ENCODE measurements at regions not wholly inside any gene's neighbourhood (a gene's known extent, or its start where the extent isn't known, plus 50 kb on each side); places are given as distances from the start of the nearest gene placed in this dataset.
A peak's percentile ranks its signal among the peaks of the same experiment; 100 is the strongest.

DNA sequence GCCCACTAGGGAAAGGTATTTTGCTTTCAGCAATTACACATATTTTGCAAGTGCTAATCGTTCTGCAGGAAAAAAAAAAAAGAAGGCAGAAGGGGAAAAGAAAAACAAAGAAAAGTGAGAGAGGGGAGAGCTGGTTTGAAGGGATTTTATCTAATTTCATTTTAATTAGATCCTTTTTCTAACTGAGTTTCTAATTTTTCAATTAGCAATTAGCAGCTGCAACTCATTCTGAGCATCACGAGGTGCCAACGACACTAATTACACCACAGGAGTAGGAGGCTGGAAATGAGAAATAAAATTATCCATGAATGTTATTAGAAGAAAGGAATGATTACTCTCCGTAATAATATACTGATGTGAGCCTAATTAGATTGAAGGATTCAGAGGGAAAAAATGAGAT, 481.0 kb upstream of the CAMK1G start:
- Mint-ChIP-seq H3K36me3 (ENCODE audit: low read depth) (no peaks in the 10 kb centered on the region), H3K9me3 (ENCODE audit: low read depth) (no peaks in the 10 kb centered on the region), H3K4me3 (ENCODE audit: unreplicated experiment) (no peak overlapping the region), H3K4me1 (ENCODE audit: low read depth) (peaks cover 32% of the 10 kb centered on the region), H3K27ac (ENCODE audit: unreplicated experiment) (no peak overlapping the region), H3K27me3 (ENCODE audit: low read depth) (peaks cover 9% of the 10 kb centered on the region)
- TF ChIP-seq, protein P1, sequence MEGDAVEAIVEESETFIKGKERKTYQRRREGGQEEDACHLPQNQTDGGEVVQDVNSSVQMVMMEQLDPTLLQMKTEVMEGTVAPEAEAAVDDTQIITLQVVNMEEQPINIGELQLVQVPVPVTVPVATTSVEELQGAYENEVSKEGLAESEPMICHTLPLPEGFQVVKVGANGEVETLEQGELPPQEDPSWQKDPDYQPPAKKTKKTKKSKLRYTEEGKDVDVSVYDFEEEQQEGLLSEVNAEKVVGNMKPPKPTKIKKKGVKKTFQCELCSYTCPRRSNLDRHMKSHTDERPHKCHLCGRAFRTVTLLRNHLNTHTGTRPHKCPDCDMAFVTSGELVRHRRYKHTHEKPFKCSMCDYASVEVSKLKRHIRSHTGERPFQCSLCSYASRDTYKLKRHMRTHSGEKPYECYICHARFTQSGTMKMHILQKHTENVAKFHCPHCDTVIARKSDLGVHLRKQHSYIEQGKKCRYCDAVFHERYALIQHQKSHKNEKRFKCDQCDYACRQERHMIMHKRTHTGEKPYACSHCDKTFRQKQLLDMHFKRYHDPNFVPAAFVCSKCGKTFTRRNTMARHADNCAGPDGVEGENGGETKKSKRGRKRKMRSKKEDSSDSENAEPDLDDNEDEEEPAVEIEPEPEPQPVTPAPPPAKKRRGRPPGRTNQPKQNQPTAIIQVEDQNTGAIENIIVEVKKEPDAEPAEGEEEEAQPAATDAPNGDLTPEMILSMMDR (IDR thresholded peaks at IDR 0.05), result no peak
- DNase-seq (ENCODE audit: low spot score), result no peak

DNA sequence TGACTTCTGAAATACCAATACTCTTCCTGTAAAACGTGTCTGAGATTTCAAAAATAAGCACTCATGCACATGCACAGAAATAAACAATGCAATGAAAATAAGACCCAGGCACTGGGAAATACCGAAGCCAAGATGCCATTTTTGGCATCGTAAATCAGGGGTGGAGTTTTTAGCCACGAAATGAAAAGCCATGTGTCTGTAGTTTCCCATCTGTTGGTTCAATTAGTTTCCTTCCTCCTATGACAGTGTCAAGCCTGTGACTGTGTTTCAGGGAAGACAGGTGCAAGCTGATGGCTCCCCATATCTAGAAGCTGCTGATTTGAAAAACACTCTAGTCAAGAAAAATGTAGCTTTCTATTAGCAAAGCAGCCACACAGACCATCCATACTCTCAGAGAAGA, 480.4 kb upstream of the CAMK1G start:
- no peak overlapping the region for H3K27ac Mint-ChIP-seq (ENCODE audit: unreplicated experiment)
- no peaks in the 10 kb centered on the region for H3K9me3 Mint-ChIP-seq (ENCODE audit: low read depth)
- peaks cover 9% of the 10 kb centered on the region for H3K27me3 Mint-ChIP-seq (ENCODE audit: low read depth)

DNA sequence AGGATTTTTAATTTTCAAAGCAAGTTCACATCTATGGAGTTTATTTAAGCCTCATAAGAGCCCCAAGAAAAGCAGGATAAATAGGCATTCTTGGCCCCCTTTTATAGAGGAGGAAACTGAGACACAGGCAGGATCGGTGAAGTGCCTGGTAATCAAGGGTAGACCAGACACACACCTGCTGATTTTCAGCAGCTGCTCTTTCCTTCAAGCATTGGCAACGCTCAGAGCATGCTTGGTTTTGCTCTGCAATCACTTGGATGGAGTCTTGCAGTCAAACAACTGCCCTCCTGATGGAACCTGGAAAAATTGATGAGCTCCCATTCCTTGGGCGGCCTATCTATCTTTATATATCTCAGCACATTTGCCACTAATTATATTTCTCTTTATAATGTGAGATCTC, 478.9 kb upstream of the CAMK1G start:
- no peak overlapping the region for H3K4me3 Mint-ChIP-seq (ENCODE audit: unreplicated experiment)
- no peaks in the 10 kb centered on the region for H3K36me3 Mint-ChIP-seq (ENCODE audit: low read depth)
- DNase-seq (ENCODE audit: low spot score), result no peak
- no peaks in the 10 kb centered on the region for H3K9me3 Mint-ChIP-seq (ENCODE audit: low read depth)
- peaks cover 25% of the 10 kb centered on the region for H3K4me1 Mint-ChIP-seq (ENCODE audit: low read depth)
- TF ChIP-seq, protein P1 (IDR thresholded peaks at IDR 0.05), result no peak
- H3K27ac Mint-ChIP-seq (ENCODE audit: unreplicated experiment), result no peak overlapping the region
- H3K27me3 Mint-ChIP-seq (ENCODE audit: low read depth), result peaks cover 9% of the 10 kb centered on the region

More for the DNA sequence above, 480.4 kb upstream of the CAMK1G start:
- TF ChIP-seq, protein P1 (IDR thresholded peaks at IDR 0.05), result no peak
- no peak for DNase-seq (ENCODE audit: low spot score)
- no peaks in the 10 kb centered on the region for H3K36me3 Mint-ChIP-seq (ENCODE audit: low read depth)
- no peak overlapping the region for H3K4me3 Mint-ChIP-seq (ENCODE audit: unreplicated experiment)
- H3K4me1 Mint-ChIP-seq (ENCODE audit: low read depth), result peaks cover 27% of the 10 kb centered on the region

DNA sequence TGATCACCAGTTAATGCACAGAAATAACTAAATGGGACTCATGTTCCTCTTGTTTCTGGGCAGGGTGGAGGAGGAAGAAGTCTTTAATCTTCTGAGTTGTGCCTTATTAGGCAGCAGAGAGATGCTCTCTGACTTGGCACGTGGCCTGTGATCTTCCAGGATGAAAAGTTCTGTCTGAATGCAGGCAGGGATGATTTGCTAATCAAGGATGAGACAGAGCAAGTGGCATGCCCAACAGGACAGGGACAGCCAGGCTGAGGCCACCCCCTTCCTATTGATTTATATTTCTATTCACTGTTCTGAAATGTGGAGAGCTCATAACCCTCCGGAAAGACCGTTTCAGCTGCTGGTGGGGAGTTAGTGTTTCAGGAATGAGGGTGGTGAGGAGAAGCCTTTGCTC, 477.8 kb upstream of the CAMK1G start:
- Mint-ChIP-seq H3K4me3 (ENCODE audit: unreplicated experiment) (no peak overlapping the region), H3K27me3 (ENCODE audit: low read depth) (peaks cover 9% of the 10 kb centered on the region), H3K4me1 (ENCODE audit: low read depth) (peaks cover 25% of the 10 kb centered on the region), H3K36me3 (ENCODE audit: low read depth) (no peaks in the 10 kb centered on the region), H3K9me3 (ENCODE audit: low read depth) (no peaks in the 10 kb centered on the region), H3K27ac (ENCODE audit: unreplicated experiment) (no peak overlapping the region)
- DNase-seq (ENCODE audit: low spot score), result no peak
- TF ChIP-seq, protein P1 (IDR thresholded peaks at IDR 0.05), result no peak

DNA sequence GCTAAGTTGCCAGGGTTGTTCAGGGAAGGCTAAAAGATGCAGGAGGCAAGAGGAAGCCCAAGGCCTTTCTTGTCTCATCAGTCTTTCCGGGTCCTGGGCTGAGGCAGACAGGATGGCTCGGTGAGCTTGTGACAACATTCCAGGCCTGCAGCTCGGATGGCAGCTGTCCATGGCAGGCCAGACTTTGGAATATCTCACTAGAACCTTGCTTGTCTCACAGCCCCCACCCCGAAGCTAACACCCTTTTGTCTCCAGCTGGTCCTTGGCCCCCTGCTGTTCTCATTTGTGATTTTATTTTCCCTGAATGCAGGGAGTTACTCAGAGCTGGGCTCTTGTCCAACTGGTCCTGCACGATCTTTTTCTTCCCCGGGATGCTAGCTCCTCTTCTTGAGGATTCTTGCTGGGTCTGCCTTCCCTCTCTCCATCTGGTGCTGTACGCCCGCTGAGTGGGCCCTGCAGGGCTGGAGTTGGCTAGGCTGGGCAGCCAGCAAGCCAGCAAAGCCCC, 477.2 kb upstream of the CAMK1G start:
- Mint-ChIP-seq H3K4me1 (ENCODE audit: low read depth) (peaks cover 25% of the 10 kb centered on the region), H3K27ac (ENCODE audit: unreplicated experiment) (peak overlapping the region; percentile 55)

More for the DNA sequence above, 477.2 kb upstream of the CAMK1G start:
- Mint-ChIP-seq H3K36me3 (ENCODE audit: low read depth) (no peaks in the 10 kb centered on the region), H3K9me3 (ENCODE audit: low read depth) (no peaks in the 10 kb centered on the region), H3K4me3 (ENCODE audit: unreplicated experiment) (no peak overlapping the region), H3K27me3 (ENCODE audit: low read depth) (peaks cover 10% of the 10 kb centered on the region)
- no peak for DNase-seq (ENCODE audit: low spot score)
- TF ChIP-seq, protein P1 (IDR thresholded peaks at IDR 0.05), result peak; percentile 47
